GM21367 (cell line): ENCODE measurements at regions not wholly inside any gene's neighbourhood (a gene's known extent, or its start where the extent isn't known, plus 50 kb on each side); places are given as distances from the start of the nearest gene placed in this dataset.

Experiments used
- ATAC-seq: cut with Tn5 transposase; IDR thresholded peaks from one replicate; pipeline ENCODE4 v1.9.1; 2021; ENCODE audit not compliant: unreplicated experiment

GRCh38 chr1:112788054-112788453 is 72.9 kb upstream of the PPM1J start:
- ATAC-seq = no peak

DNA sequence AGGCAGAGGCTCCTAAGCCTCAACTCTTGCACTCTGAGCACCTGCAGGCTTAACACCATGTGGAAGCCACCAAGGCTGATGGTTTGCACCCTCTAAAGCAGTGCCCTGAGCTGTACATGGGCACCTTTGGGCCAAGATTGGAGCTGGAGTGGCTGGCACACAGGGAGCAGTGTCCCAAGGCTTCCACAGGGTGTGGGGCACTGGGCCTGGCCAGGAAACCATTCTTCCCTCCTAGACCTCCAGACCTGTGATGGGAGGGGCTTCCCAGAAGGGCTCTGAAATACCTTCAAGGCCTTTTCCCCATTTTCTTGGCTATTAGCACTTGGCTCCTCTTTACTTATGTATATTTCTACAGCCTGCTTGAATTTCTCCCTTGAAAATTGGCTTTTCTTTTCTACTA is 67.9 kb upstream of the PPM1J start:
- no peak for ATAC-seq

DNA sequence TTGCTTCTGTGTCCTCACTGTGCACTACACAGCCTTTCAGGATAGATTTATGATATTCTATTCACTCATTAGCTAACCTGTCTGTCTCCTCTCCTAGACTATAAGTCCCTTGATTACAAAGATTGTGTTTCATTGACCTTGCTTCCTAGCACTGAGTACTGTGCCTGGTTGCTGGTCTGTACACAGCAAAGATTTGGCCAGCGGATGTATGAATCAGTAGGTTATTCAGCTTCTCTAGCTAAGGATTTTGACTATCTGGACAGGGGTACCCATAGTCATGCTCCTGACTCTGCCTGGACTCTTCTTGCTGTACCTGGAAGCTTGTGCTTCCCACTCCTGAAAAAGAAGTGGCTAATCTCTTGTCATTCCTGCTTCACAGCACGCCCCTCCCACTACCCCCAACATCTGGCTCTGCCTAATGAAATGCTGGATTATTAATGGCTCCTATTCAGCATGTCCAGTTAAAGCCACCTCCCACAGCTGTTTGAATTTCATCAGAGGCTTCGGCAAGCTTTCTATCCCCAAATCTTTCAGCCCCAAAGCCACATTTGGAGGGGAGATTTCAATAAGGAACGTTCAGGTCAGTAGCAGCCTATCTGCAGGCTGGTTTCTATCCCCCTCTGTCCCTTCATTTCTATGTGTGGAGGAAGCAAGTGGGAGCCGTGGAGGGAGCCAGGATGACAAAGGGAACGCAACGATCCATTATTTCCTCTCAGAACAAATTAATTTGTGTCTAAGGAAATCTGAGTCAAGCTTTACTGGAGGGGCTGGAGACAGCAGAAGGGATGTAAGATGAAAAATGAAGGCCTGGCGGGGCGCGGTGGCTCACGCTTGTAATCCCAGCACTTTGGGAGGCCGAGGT is 64.8 kb upstream of the PPM1J start:
- ATAC-seq = no peak

DNA sequence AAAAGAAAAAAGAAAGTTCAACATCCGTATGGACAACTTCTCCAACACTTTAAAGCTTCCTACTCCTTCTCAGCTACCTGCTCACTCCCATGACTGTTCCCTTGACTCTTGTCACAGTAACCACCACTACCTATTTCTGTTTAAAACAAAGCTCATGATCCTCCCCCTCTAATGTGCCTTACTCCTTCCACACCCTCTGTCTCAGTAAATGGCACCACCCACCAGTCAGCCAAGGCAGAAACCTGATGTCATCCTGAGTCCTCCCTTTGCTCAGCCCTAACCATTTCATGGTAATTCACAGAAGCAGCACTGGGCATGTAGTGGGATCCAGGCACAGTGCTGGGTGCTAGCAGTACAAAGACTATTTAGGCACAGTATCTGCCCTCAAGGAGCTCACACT is 63.0 kb upstream of the PPM1J start:
- no peak for ATAC-seq

DNA sequence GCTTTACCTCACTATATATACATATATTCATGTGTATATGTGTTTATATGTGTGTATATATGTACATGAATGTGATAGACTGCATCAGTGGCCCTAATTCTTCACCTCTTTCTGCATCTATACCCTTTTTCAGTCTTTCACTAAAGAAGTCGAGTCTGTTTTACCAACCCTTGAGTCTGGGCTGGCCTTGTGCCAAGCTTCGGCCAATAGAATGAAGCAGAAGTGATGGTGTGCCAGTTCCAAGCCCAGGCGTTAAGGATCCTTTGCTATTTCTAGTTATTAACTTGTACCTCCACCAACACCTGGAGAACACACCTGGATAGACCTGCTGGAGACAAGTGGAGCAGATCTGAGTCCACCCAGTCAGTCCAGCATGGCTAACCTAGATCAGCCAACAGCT is 61.6 kb upstream of the PPM1J start:
- no peak for ATAC-seq

DNA sequence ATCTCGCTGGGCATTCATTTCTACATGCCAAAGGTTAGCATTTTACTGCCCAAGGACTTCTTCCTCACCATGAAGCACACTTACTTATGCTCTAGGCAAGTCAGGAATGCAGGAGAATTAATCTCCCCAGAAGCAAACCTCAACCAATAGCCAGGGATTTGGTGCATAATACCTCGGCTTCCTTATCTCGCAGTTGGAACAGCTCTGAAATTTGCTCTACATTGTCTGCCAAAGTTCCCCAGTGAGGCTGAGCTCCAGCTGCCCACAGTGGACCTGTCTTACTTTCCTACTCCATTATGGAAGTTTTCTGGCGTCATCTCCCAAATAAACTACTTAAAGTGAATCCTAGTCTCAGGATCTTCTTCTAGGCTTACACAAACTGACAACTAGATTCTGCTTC is 57.6 kb upstream of the PPM1J start:
- ATAC-seq = no peak

DNA sequence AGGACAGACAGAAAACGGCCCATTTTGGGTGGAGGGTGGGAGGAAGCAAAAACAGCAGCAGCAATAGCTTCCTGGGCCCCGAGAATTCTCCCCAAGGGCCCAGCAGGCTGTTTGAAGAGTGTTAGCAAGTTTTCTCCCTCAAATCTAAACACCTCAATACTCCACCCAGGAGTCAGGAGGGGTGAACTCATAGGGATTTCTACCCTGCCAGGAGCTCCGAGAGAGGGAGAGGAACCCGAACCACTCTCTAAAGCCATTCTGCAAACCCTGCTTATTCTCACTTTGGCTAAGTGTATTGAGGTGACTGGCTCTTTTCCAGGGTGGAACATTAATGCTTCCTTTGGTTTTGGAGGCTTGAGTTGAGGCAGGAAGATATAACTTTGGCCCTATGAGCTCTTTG is 55.6 kb upstream of the PPM1J start:
- ATAC-seq = no peak

DNA sequence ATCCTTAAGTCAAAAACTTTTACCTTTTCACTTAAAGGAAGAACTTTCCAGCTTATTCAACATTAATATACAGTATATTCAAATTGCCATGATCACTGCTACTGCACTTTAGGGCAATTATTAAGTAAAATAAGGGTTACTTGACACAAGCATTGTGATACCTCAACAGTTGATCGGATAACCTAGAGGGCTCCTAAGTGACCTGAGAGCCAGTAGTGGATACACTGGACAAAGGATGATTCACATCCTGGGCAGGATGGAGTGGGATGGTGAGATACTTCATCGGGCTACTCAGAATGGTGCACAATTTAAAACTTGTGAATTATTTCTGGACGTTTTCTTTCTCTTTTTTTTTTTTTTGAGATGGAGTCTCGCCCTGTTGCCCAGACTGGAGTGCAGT is 54.5 kb upstream of the PPM1J start:
- ATAC-seq = no peak

GRCh38 chr1:112767646-112768045 is 52.5 kb upstream of the PPM1J start:
- no peak for ATAC-seq
